HEK293 (cell line): ENCODE measurements at regions not wholly inside any gene's neighbourhood (a gene's known extent, or its start where the extent isn't known, plus 50 kb on each side); places are given as distances from the start of the nearest gene placed in this dataset.

Experiments
- CTCF ChIP-seq: fragments of 450-650 bp; formaldehyde crosslinking; IDR thresholded peaks from 2 replicates; pipeline ENCODE4 v1.5.1; 2016; ENCODE audit warnings: missing biosample characterization, missing genetic modification characterization
- ZNF645 ChIP-seq: fragments of 450-650 bp; formaldehyde crosslinking; IDR thresholded peaks from 2 replicates; pipeline ENCODE4; 2016; ENCODE audit warnings: missing biosample characterization, missing genetic modification characterization
- ZNF658 ChIP-seq: fragments of 450-650 bp; formaldehyde crosslinking; IDR thresholded peaks from 2 replicates; pipeline ENCODE4; 2016; ENCODE audit warnings: missing biosample characterization, missing genetic modification characterization

GRCh38 chr6:155544677-155545076 is 89.0 kb upstream of the NOX3 start:
- no peak for TF ChIP-seq ZNF658 (tag by site-specific recombination)
- no peak for TF ChIP-seq CTCF (tag by site-specific recombination)
- TF ChIP-seq ZNF645 (tag by site-specific recombination) = no peak
